ENCODE measurements at regions not wholly inside any gene's neighbourhood (a gene's known extent, or its start where the extent isn't known, plus 50 kb on each side); places are given as distances from the start of the nearest gene placed in this dataset.
"Not testable (repeated sequence)": the region's sequence is repeated elsewhere in the genome, so short reads cannot be mapped to it uniquely, and the experiment has no call there.

DNA sequence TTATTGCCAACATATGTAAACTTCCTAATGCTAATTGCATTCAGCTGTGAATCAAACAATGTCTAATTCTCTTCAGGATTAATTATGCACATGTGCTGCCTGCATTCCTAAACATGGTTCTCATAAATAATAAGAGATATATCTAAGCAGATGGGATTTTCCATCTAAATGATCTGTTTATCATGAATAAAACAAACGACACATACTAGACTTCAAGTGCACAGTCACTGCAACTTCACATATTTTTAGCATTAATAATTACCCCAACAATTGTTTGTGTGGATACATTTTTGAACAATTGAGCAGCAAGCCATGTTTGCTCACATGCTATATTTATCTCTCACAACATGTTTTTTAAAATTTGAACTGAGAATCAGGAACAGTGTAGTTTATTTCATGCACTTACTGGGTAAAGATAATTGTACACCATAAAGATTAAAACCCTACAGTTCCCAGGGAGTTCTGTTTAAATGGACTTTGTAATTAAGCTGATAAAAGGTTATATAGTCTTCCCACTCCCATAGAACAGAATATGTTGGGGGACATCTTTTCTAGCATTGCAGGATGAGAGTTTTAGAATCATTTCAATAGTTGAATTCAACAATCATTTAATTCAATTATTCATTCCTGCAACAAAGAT lies 378.5 kb downstream of the MDFIC start:
- peak; percentile 18 for DNase-seq (ENCODE audit: low read depth)
- TF ChIP-seq, protein P1, sequence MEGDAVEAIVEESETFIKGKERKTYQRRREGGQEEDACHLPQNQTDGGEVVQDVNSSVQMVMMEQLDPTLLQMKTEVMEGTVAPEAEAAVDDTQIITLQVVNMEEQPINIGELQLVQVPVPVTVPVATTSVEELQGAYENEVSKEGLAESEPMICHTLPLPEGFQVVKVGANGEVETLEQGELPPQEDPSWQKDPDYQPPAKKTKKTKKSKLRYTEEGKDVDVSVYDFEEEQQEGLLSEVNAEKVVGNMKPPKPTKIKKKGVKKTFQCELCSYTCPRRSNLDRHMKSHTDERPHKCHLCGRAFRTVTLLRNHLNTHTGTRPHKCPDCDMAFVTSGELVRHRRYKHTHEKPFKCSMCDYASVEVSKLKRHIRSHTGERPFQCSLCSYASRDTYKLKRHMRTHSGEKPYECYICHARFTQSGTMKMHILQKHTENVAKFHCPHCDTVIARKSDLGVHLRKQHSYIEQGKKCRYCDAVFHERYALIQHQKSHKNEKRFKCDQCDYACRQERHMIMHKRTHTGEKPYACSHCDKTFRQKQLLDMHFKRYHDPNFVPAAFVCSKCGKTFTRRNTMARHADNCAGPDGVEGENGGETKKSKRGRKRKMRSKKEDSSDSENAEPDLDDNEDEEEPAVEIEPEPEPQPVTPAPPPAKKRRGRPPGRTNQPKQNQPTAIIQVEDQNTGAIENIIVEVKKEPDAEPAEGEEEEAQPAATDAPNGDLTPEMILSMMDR (conservative IDR thresholded peaks at IDR 0.05; ENCODE audit: low read depth, low read length), result no peak
- H3K4me3 ChIP-seq (ENCODE audit: low read length), result no peak overlapping the region

DNA sequence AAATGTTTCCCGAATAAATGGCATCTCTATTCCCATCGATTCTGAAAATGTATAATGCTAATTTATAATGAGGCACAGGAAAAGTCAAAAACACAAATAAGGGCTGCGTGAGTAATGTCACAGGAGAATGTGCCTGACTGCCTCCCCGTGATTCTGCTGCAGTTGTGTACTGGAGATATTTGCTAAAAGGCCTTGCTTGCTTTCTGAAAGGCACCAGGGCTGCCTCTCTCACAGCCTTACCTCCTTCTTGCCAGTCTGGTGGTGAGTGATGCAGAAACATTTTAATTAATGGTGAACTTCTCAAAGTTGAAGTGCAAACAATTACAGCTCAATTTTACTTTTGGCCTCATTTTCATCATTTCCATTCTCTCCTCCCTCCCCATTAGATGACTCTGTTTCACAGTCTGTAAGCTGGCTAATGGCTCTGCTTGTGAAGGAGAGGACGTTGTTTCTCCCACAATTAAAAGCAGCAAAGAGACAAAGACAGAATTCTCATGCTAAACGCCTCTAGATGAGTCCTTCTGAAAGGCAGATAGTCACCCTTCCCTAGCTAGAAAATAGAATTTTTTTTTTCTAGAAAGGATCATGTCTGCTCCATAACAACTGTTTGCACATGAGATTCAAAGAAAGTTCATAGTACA lies 377.6 kb downstream of the MDFIC start:
- DNase-seq (ENCODE audit: low read depth), result no peak
- no peak overlapping the region for H3K4me3 ChIP-seq (ENCODE audit: low read length)
- TF ChIP-seq, protein P1 (conservative IDR thresholded peaks at IDR 0.05; ENCODE audit: low read depth, low read length), result no peak

GRCh38 chr7:115297656-115298055 lies 375.8 kb downstream of the MDFIC start:
- TF ChIP-seq, protein P1 (conservative IDR thresholded peaks at IDR 0.05; ENCODE audit: low read depth, low read length), result peak; percentile 13
- DNase-seq (ENCODE audit: low read depth), result peak; percentile 91
- no peak overlapping the region for H3K4me3 ChIP-seq (ENCODE audit: low read length)

GRCh38 chr7:115293628-115294240 lies 371.8 kb downstream of the MDFIC start:
- peak; percentile 11 for DNase-seq (ENCODE audit: low read depth)
- no peak overlapping the region for H3K4me3 ChIP-seq (ENCODE audit: low read length)
- TF ChIP-seq, protein P1 (conservative IDR thresholded peaks at IDR 0.05; ENCODE audit: low read depth, low read length), result no peak

DNA sequence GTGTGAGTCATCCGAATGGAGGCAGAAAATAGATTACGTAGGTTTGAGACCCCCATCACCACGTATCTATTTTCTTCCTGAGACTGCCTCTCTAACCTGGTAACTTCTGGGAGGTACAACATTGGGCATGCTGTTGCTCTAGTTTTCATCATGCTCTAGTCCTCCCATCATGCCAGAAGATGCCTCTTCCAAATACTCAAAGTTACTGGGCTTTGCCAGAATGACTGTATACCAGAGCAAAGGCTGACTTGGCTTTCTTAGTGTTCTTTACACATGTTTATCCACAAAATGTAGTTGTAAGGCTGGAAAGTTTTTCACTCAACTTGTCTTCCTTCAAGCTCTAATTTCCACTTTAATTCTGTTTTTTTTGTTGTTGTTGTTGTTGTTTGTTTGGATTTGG lies 370.5 kb downstream of the MDFIC start:
- H3K4me3 ChIP-seq (ENCODE audit: low read length), result no peak overlapping the region
- TF ChIP-seq, protein P1 (conservative IDR thresholded peaks at IDR 0.05; ENCODE audit: low read depth, low read length), result no peak
- DNase-seq (ENCODE audit: low read depth), result no peak

DNA sequence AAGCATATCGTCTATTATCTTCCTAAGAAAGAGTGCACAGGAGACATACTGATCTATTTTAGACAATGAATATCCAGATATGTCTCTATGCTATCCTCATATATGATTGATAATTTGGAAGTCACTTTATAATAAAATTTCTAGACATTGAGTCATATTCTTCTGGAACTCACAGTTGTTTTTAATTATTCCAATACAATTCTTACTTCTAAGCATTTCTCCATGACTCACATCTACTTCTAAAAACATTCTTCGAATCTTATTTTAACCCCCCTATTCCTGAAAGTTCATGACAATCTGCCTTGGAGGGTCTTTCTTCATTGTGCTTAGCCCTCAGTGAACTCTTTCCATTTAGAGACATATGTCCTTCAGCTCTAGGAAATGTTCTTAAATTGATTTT lies 368.1 kb downstream of the MDFIC start:
- no peak for DNase-seq (ENCODE audit: low read depth)
- TF ChIP-seq, protein P1 (conservative IDR thresholded peaks at IDR 0.05; ENCODE audit: low read depth, low read length), result no peak
- no peak overlapping the region for H3K4me3 ChIP-seq (ENCODE audit: low read length)

DNA sequence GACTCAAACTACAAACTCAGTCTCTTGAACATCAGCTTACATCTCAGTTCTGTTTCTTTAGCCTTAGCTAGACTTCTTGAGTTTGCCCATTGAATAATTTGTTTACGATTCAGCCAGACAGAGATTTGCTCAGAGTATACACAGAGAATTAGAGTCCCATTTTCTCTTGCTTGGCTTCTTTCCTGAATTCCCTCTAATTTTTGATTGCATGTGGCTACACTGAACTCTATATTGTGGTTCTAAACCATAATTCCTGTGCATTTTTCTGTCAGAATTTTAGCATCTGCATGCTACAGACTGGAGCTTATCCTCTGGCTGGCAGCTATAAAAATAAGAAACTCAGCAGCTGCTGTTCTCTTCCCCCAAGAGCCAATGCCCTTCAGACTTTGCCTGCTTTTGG lies 354.9 kb downstream of the MDFIC start:
- TF ChIP-seq, protein P1 (conservative IDR thresholded peaks at IDR 0.05; ENCODE audit: low read depth, low read length), result no peak
- no peak overlapping the region for H3K4me3 ChIP-seq (ENCODE audit: low read length)
- DNase-seq (ENCODE audit: low read depth), result no peak

DNA sequence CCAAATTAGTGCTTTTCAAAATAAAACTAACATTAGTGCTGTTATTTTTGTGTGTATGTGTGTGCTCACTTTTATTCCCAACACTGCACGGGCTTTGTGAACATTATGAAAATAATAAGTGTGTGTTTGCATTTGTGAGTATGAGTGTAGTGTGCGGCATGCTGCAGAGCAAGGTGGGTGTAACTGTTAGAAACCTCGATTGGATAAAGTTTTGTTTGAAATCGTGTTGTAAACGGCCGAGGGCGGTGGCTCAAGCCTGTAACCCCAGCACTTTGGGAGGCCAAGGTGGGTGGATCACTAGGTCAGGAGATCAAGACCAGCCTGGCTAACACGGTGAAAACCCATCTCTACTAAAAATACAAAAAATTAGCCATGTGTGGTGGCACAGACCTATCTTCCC lies 352.0 kb downstream of the MDFIC start:
- not testable (repeated sequence) for H3K4me3 ChIP-seq (ENCODE audit: low read length); DNase-seq (ENCODE audit: low read depth)
